ENCODE measurements at regions not wholly inside any gene's neighbourhood (a gene's known extent, or its start where the extent isn't known, plus 50 kb on each side); places are given as distances from the start of the nearest gene placed in this dataset.

DNA sequence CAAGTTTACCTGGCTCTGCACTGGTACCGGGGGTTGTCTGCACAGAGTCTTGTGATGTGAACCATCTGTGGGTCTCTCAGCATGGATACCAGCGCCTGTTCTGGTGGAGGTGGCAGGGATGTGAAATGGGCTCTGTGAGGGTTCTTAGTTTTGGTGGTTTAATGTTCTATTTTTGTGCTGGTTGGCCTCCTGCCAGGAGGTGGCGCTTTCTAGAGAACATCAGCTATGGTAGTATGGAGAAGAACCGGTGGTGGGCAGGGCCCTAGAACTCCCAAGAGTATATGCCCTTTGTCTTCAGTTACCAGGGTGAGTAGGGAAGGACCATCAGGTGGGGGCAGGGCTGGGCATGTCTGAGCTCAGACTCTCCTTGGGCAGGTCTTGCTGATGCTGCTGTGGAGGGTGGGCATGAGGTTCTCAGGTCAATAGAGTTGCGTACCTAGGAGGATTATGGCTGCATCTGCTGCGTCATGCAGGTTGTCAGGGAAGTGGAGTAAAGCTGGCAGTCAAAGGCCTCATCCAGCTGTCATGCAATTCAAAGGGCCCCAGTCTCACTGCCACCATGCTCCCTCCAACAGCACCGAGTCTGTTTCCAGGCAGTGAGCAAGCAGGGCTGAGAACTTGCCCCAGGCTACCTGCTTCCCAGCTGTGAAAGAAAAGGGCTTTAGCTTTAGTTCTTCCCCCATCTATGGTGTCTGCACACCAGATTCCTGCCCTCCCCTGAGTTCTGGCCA lies 278.0 kb downstream of the METTL4 start:
- no peak for DNase-seq

DNA sequence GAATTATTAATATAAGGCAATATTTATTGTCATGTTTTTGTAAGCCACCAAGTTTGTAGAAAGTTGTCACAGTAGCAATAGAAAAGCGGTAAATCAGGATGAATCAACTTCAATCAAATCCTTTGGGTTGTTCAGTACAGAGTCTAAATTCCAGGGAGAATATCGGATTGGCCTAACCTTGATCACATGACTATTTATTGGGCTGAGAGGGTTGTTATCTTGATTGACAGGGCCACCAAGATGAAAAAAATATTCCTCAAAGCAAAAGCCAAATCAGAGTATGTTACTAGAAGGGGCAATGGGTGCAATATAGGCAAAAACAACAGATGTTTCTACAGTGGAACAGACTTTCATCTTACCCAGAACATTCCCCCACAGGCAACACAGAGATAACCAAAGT lies 270.0 kb downstream of the METTL4 start:
- DNase-seq, result no peak

DNA sequence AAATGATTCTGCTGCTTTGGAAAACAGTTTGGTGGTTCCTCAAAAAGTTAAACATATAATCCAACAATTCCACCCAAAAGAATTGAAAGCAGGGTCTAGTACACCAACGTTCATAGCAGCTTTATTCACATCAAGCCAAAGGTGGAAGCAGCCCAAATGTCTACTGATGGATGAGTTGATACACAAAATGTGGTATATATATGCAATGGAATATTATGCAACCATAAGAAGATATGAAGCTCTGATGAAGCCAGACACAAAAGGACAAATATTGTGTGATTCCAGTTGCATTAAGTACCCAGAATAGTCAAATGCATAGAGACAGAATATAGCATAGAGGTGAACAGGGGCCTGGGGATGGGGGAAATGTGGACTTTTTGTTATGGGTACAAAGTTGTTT lies 269.3 kb downstream of the METTL4 start:
- DNase-seq, result no peak

DNA sequence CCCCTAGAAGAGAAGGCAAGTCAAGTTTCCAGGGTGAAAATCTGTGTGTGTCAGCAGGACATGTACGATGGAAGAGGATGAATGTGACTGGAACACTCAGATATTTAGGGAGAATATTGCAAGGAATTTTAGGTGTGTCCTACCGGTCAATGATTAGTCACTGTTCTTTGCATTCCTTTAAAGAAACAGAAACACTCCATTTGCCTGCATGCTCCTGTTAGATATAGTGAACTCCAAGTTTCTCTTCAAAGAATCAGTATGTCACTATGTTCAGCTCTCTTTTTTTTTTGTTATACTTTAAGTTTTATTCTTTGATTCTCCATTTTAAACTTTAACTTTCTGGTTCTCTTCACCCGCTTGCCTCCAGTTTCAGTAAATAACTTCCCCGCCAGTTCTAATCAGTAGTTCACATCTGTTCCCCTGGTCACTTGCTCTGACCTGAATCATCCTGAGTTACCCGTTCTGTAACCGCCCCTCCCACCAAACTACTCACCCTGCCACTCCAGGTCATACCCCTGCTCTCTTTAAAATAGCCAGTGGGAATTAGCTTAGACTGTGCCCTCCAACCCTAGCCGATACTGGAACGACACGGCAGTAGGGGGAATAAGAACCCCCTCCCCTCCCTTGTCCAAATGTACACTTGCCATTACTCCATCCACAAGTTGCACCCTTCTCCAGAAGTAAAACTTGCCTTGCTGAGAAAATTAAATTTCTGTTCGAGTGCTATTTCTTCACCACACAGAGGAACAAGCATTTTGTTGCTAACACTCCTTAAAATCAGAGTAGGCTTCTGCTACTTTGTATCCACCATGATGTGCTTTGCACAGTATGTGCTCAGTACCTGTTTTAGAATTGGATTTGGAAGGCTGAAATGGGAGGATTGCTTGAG lies 268.4 kb downstream of the METTL4 start:
- DNase-seq, result no peak

DNA sequence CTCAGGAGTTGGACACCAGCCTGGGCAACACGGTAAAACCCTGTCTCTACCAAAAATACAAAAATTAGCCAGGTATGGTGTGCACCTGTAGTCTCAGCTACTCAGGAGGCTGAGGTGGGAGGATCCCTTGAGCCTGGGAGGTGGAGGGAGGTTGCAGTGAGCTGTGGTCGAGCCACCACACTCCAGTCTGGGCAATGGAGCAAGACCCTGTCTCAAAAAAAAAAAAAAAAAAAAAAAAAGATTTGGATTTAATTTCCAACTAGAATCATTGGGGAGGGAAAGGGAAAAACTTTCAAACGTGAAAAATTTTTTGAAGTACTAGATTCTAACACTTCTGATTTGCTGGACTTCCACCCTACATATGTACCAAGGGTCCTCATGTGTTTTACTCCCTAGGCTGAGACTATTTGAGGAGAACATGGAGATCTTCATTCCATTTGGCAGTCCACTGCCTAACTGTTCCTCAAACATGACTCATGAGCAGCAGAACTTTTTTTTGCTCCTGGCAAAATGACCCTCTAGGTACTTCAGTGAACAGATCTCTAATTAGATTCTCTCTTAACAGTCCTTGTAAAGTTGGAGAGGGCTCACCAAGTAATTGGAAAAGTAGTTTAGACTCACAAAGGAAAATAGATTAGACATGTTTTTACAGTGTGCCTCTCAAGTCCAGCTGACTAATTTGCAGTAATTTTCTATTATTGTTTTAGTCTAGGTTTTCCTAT lies 267.6 kb downstream of the METTL4 start:
- DNase-seq, result no peak

DNA sequence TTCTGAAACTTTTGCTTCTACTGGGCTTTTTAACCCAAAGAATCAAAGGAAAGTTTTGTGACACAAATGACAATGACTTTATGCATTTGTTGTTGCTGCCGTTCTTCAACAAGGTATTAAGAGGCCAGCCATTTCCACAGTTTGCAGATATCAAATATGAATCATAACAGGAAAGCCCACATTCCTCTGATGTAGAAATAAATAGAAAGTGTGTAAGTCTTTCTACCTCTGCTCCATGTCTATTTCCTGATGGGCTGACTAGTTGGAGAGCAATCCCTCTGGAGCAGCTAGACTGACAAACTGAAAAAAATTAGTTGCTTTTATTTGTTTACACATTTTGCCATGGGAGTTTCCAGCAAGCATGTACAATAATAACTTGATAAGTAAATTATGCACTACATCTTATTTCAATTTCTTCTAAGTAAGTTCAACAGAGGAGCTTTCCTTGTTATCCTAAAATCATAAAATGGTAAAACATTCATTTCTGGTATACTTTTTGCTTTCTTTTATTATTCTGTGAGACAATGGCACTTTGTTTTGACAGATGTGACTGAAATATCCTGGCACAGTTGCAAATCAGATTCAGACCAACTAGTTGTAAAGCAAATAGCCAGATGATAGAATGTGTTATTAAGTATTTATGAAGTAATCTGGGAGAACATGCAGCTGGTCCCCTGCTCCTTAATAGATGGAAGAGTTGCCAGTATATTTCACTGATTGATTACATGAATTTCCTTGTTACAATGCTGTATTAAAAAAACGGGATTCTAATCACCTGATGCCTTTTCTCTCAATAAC lies 266.7 kb downstream of the METTL4 start:
- DNase-seq, result peak; percentile 40

DNA sequence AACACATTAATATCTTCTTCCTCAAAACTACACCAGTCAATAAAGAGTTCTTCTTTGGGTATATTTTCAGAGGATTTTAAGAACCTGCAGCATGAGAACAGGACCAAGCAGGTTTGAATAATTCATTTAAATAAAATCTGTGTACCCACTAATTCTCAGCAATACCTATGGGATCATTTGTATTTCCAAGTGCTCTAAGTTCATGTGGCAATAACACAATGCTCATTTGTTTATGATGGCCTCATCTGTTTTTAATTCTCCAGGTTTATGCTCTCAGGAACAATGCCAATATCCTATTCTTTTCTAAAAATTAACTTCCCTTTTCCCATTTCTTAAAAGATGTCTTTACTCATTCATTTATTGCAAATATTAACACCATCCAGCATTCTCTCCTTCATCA lies 264.7 kb downstream of the METTL4 start:
- DNase-seq, result no peak

DNA sequence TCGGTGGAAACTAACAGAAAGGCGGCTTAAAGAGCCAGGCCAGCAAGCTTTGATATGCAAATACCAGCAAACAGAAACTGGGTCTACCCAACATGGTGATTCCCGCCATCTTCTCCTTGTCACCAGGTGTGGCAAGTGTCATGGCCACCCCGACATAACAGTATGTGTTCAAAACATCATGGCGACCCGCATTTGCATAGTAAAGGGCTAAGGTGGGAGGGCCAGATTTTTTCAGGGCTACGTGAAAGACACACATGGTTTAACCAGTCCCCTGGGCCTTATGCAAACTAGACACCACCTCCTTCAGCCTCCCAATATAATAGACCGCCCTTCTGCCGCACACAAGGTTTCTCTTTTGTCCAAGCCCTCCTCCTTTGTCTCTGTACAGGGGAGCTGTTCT lies 260.4 kb downstream of the METTL4 start:
- no peak for DNase-seq

DNA sequence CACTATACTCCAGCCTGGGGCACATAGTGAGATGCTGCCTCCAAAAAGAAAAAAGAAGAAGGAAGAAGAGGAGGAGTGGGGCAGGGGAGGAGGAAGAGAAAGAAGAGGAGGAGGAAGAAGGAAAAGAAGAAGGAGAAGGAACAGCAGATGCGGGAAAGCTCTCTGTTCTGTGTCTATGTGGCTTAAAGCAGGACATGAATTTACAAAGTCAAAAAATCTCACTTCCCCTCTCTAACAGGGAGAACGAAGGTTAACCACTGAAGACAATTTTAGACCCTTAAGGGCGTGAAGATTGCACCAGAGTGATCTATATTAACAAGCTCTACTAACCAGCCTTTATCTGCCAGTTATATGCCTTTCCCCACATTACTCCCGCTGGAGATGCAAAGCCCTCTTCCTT lies 258.9 kb downstream of the METTL4 start:
- DNase-seq, result no peak

DNA sequence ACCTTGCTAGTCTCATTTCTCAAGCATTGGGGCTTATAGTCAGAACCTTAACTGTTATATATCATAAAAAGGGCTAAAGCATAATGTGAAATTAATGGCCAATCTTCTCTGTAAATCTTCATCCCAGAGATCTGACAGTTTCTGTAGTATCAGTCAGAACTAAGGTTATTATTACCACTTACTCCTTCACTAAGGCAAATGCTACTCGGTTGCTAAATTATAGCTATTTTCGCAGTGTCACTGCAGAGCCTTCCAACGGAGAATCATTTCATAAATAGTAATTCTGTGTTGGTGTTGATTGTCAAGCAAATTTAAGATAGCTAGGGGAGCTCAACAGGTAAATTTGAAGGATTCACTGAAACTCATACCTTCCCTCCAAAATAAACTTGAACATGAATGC lies 258.0 kb downstream of the METTL4 start:
- no peak for DNase-seq

DNA sequence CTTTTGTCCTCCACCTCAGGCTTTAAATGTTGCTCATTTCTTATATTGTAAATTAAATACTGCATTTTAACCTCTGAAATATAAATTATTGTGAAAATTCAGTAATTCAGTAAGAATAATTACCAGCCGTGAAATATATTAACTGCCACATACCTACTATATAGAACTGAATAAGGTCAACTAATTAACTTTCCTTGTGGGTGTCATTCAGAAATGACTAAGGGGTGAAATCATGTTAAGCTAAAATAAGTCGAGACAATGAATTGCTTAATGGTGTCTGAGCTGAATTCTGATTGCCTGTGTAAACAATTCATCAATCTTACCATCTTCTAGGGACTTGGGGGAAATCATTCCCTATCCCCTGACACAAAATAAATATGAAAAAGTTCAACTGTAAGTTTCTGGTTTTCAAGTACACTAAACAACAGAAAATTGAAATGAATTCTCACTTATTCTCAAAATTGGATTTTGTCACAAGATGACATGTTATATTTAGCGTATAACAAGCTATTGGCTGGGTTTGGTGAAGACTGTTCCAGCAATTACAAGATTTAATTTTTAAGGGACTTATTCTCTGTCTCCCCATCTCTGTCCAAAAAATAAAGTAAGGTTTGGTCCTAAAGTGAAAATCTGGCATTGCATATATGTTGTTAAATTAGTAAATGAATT lies 255.1 kb downstream of the METTL4 start:
- no peak for DNase-seq

DNA sequence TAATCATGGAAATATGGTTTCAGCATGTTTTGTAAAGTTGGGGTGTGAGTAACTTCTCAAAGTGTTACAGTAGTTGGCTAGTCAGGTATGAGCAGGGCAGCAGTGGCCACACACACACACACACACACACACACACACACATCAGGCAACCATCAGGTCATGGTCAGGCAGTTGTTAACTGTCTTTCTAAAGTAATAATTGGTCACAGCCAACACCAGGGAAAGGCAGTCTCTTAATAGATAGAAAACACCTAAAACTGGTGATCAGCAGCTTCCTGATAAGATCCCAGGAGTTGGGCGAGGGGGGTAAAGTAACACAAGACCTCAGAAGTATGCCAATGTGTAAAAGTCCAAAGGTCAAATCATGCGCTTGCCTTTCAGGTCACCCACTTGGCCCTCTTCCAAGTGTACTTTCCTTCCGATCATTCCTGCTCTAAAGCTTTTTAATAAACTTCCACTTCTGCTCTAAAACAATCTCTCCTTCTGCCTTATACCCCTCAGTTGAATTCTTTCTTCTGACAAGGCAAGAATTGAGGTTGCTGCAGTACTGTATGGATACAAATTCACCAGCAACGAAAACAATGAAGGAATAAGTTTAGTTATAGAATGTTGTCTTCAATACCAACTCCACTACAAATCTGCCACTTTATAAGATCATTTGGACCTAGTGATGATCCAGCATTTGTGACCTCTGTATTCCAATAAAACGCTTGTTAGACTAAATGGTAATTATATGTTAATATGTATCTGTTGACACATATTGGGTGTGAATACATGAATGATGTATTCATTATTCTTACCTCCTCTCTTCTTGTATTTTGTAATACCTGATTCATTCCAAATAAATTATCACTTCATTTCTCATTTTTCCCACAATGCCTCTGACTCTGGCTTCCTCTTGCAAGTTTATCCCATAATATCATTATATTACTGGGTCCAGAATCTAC lies 254.3 kb downstream of the METTL4 start:
- no peak for DNase-seq

DNA sequence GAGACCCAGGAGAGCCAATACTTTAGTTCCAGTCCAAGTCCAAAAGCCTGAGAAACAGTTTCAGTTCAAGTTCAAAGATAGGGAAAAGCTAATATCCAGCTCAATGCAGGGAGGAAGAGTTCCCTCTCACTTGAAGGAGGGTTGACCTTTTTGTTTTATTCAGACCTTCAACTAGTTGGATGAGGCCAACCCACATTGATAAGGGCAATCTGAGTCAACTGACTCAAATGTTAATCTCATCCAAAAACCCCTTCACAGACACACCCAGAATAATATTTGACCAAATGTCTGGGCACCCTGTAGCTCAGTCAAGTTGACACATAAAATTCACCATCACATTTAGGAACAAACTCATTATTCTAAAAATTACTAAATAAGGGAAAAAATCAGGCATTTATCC lies 246.8 kb downstream of the METTL4 start:
- no peak for DNase-seq

DNA sequence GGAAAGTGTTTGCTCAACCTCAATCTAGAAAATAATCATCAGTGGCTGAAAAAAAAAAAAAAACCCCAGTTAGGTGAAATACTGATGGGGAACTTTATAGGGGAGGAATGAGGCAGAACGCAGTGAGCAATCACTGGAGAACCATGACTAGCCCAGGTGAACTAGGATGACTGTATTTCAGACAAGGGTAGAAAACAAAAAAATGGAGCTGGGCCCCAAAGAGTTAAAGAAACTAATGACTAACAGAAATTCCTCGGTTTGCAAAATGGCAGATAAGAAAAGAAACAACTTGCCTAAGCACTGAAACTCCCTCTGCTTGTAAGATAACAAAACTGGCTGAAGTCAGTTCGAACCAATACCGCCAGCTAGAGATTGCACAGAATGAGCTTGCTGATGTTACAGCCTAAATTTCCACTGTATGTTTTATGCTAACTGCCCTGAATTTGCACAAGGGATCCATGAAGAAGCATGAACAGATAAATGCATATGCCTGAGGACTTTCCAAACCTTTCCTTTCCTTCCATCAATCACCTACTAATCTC lies 245.9 kb downstream of the METTL4 start:
- no peak for DNase-seq

DNA sequence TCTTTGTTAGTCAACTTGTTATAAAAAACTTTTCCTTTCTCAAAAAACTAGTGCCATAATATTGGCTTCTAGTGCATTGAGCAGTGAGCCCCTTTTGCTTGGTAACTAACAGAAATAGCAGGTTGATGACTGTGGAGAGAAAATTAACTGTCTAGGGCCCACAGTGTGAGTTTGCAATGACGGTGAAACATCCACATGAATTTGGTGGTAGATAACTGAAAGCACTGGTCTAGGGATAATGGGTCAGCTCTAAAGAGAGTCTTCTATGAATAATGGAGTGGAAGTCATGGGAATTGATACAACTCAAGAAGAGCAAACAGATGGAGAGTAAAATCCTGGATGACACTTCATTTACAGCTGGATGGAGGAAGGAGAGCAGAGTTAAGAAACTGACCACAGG lies 245.4 kb downstream of the METTL4 start:
- DNase-seq, result no peak

DNA sequence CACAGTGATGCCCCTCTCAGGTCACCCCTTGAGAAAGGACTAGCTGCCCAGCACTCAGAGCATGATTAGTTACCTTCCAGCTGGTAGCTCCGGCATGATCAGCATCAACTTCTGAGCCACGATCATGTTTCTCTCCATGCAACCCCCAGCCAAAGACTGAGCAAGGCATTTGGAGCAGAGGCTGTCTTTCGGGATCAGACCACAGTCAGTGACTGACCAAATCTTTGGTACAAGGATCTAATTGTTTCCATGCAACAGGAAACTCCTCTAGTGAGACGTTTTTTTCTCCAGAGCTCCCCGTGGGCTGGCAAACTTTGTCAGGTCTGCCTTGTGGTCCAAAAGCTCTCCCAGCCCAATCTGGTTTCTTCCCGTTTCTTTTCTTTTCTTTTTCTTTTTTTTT lies 244.3 kb downstream of the METTL4 start:
- no peak for DNase-seq

DNA sequence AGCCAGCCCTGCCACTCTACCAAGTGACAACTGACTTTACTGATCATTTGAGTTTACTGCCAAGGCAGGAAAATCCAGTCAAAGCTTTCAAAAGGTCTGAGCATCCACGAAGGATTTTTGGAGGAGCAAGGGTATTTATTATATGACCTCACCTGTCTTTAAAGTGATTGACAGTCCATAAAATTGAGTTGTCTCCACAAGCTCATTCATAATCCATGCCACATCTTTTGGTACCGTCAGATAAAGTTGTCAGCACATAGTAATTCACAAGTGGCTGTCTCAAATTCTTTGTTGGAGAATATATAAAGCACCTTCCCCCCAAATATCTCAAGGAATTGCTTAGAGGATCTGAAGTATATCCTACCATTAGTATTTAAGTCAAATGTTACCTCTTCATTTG lies 240.5 kb downstream of the METTL4 start:
- no peak for DNase-seq

DNA sequence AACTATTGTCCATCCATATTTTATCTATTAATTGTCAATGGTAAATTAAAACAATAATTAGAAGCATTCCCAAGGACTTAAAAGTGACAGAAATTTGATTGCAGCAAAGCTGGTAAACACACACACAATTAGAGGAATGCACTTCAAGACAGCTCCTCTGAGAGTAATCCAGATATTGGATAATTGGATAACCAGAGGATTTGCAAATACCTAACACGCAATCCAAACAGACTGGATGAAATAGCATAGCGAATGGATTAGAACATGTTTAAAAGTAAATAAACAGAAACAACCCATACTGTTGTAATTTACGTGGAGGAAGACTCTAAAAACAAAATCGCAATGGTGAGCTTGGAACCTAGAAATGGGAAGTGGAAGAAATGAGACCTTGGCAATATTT lies 239.8 kb downstream of the METTL4 start:
- DNase-seq, result no peak

DNA sequence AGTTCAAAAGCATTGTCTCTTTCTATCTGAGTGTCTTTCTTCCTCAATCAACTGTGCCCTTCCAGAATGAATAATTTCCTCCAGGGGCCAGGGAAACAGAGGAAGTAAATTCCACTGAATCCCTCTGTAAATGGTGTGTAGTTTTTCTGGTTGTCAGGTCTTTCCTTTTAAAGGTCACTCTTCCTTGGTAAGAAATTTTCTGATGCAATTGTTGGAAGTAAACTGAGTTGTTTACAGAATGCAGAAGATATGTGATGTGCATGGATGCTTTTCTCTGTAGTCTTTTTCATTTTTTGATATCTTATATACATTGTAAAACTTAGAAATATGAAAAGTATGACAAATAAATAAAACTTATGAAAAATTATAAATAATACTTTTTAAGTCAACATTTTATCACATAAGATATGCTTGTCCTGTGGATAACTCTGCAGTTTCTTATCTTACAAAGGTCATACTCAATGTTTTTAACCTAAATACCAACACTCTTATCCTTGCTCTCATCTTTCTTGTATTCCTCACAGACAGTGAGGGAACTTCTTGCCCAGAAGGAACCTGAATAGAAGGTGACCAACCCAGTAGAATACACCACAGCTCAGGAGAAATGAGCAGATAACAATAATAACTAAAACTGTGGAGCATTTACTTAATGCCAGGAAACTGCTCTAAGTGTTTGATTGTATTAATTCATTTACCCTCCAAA lies 234.5 kb downstream of the METTL4 start:
- DNase-seq, result no peak

DNA sequence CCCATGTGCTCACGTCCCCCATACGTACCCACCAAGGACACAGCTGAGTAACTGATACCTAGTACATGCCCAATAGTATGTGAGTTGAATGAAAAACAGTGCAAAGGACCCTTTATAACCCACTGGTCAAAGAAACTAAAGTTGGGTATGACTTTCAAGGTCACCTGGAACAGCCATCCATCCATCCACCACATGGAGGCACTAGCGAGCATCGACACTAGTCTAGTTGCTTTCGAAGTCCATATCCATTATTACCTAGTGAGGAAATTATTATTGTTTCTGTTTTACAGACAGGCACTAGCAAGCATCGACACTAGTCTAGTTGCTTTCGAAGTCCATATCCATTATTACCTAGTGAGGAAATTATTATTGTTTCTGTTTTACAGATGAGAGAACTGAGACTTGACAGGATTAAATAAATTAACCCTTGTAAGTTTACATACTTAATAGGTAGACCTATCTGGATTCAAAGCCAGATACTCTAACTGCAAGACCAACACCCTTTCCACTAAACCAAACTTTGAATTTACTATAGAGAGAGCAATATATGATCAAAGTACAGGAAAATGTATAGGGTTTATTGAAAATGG lies 233.7 kb downstream of the METTL4 start:
- DNase-seq, result no peak

Measured in eye (tissue), 1 donor.